BLaER1 treated with 17β-estradiol and CSF1 and Interleukin-3, amounts not matched to agents 10 nM and 100 nM (cell line): ENCODE measurements at regions not wholly inside any gene's neighbourhood (a gene's known extent, or its start where the extent isn't known, plus 50 kb on each side); places are given as distances from the start of the nearest gene placed in this dataset.

Experiments
- H3K27ac ChIP-seq, 11 experiments: shearing (Covaris generic); formaldehyde crosslinking; 2 replicates each; pipeline ENCODE4 v1.8.1; 2022
- H3K27me3 ChIP-seq, 11 experiments: shearing (Covaris generic); formaldehyde crosslinking; 2 replicates each; pipeline ENCODE4 v1.8.1; 2022
- H3K36me3 ChIP-seq, 11 experiments: shearing (Covaris generic); formaldehyde crosslinking; 2 replicates each; pipeline ENCODE4 v1.8.1; 2022
- H3K4me1 ChIP-seq, 10 experiments: shearing (Covaris generic); formaldehyde crosslinking; 2 replicates each; pipeline ENCODE4 v1.8.1; 2022
- H3K4me2 ChIP-seq, 11 experiments: shearing (Covaris generic); formaldehyde crosslinking; 2 replicates each; pipeline ENCODE4 v1.8.1; 2022
- H3K4me3 ChIP-seq, 10 experiments: shearing (Covaris generic); formaldehyde crosslinking; 2 replicates each; pipeline ENCODE4 v1.8.1; 2022
- H3K9ac ChIP-seq, 11 experiments: shearing (Covaris generic); formaldehyde crosslinking; 2 replicates each; pipeline ENCODE4 v1.8.1; 2022
- H3K9me3 ChIP-seq, 11 experiments: shearing (Covaris generic); formaldehyde crosslinking; replicated peaks in 1 of 11; 2 replicates each; pipeline ENCODE4 v1.8.1; 2022
- H4K20me1 ChIP-seq, 11 experiments: shearing (Covaris generic); formaldehyde crosslinking; 2 replicates each; pipeline ENCODE4 v1.8.1; 2022
- Cebpa-rat ChIP-seq, 11 experiments: shearing (Covaris generic); IDR thresholded peaks; 2 replicates each; pipeline ENCODE4 v1.8.1; 2022

DNA sequence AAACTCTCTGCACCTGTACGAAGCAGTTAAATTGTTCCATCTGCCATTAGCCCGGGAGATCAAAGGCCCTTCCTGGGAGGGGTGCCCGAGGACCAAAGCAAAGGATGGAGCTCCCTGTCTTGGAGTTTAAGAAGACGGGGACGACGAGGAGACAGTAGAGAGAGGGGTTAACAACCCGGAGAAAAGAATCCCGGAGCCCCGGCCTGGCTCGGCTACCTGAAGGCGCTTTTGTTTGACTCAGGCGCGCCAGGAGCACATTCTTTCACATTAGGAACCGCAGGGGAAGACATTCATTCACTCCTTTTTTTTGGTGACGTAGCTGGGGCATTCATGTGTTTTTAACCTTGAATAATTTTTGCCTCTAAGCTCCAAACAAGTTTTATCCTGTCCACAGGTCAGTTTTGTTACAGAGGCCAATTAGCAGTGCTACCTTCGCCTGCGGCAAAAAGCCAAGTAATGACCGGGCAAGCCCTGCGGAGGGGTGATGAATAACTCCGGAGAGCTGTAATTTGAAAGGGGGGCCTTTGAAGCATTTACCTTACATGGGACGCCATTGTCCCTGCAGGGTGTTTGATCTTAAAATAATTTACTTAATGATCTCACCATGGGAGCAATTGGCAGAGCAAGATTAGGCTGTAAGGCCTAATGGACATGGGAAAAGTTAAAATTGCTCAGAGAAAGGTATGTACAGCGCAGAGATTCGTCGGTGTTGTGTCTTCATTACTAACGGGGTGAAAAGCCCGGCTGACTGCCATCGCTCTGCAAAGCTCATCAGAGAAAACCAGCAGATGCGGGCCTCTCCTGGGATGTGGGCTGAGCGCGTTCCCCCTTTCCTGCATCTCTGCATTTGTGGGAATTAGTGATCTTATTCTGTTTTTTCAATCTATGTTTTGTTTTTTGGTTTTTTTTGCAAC lies 258.0 kb upstream of the SP4 start:
- no peak overlapping the region for H3K4me2 ChIP-seq
- no peaks in the 10 kb centered on the region for H3K27me3 ChIP-seq
- no peak overlapping the region for H3K9ac ChIP-seq
- H4K20me1 ChIP-seq = no peaks in the 10 kb centered on the region
- H3K27ac ChIP-seq = no peak overlapping the region
- H3K9me3 ChIP-seq = peaks cover 0 to 7% (median 0%) of the 10 kb centered on the region in 11 experiments; a peak in 4 of 22 replicates
- no peaks in the 10 kb centered on the region for H3K4me1 ChIP-seq
- no peaks in the 10 kb centered on the region for H3K36me3 ChIP-seq
- no peak for TF ChIP-seq Cebpa-rat (IDR thresholded peaks at IDR 0.05)
- H3K4me3 ChIP-seq = no peak overlapping the region

DNA sequence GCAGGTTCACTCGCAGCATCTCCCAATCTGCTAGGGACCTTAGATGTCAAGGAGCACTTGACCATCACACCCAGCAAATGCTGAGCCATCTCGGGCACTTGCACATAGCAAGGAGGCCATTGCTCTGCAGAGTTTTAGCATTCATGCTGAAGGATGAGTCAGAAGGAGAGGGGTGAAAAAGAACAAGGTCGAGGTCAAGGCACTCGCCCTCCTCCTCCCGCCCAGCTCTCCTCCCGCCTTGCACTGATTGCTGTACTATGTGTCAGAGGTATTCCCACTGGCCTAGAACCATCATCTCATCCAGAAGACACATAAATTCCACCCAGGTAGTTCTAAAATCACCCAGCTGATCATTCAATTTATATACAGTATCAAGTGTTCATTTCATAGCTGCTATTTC lies 255.1 kb upstream of the SP4 start:
- no peak overlapping the region for H3K4me2 ChIP-seq
- no peaks in the 10 kb centered on the region for H3K4me1 ChIP-seq
- H3K36me3 ChIP-seq = no peaks in the 10 kb centered on the region
- no peak overlapping the region for H3K4me3 ChIP-seq
- H4K20me1 ChIP-seq = no peaks in the 10 kb centered on the region
- no peaks in the 10 kb centered on the region for H3K9me3 ChIP-seq
- no peak for TF ChIP-seq Cebpa-rat (IDR thresholded peaks at IDR 0.05)
- H3K27me3 ChIP-seq = no peaks in the 10 kb centered on the region
- no peak overlapping the region for H3K27ac ChIP-seq
- H3K9ac ChIP-seq = no peak overlapping the region

DNA sequence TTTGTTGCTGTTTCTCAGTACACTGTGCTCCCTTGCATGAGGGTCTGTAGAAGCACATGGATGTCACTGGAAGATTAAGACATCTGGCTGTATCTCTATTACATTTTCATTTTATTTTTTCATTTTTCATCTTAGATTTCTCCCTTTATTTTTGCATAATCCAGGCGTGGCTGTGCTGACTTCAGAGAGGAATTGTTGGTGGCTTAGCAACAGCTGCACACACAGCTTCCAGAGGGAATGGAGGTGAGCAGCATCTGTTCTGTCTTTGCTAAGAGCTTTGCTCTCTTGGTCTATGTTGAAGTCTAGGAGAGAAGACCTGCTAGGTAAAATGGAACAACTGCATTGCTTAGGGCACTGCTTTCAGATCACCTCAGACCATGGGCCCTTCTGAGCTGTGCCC lies 254.4 kb upstream of the SP4 start:
- TF ChIP-seq Cebpa-rat (IDR thresholded peaks at IDR 0.05) = no peak
- no peaks in the 10 kb centered on the region for H4K20me1 ChIP-seq
- no peak overlapping the region for H3K4me2 ChIP-seq
- no peak overlapping the region for H3K27ac ChIP-seq
- H3K9ac ChIP-seq = no peak overlapping the region
- H3K4me1 ChIP-seq = no peaks in the 10 kb centered on the region
- no peaks in the 10 kb centered on the region for H3K27me3 ChIP-seq
- no peaks in the 10 kb centered on the region for H3K9me3 ChIP-seq
- no peaks in the 10 kb centered on the region for H3K36me3 ChIP-seq
- H3K4me3 ChIP-seq = no peak overlapping the region

DNA sequence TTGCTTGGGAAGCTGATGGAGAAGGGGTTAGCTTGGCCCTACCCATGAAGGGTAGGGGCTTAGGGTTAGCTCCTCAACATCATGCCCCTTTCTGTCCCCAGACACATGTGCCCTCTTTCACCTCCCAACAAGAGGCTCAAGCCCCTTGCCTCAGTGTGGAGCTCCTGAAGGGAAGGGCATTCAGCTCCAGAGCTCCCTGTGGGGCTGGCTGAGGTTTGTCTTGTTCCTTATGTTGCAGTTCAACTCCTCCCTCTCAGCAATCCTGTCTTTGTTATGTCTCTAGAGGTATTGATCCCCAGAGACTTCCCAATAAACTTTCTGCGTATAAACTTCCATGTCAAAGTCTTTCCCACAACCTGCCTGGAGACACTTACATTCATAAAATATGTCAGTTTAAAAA lies 252.2 kb upstream of the SP4 start:
- H3K4me2 ChIP-seq = no peak overlapping the region
- H3K36me3 ChIP-seq = no peaks in the 10 kb centered on the region
- H3K9ac ChIP-seq = no peak overlapping the region
- no peaks in the 10 kb centered on the region for H3K9me3 ChIP-seq
- no peaks in the 10 kb centered on the region for H3K27me3 ChIP-seq
- no peaks in the 10 kb centered on the region for H3K4me1 ChIP-seq
- H3K4me3 ChIP-seq = no peak overlapping the region
- no peak overlapping the region for H3K27ac ChIP-seq
- H4K20me1 ChIP-seq = no peaks in the 10 kb centered on the region
- TF ChIP-seq Cebpa-rat (IDR thresholded peaks at IDR 0.05) = no peak

DNA sequence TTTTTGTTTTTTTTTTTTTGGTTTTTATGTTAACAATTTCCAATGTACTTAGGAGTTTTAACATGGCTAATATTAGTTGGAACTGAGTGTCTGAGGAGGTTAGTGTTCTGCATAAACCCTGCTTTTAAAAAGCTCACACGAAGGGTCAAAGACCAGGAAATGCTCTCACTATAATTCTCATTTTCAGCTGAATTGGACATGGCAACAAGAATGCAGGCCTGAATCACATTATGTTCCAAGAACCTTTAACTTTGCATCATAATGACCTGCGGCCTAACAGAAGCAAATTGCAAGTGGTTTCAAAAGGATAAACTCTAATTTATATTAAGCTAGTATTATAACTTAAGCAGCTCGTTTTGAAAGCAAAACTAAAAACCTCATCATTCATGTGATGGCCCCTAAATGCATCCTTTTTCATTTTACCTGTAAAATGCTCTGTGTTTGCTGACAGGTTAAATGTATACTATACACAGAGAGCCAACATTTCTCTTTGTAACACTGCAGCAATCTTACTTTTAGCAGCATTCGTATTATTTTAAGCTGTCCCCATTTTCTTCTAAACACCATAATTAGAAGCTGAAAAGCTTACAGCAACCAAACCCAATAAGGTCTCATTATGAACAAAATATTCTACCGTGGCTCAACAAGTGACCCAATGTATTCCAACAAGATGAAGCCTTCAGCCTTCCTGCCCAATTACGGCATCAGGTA lies 242.8 kb upstream of the SP4 start:
- no peaks in the 10 kb centered on the region for H3K36me3 ChIP-seq
- no peak overlapping the region for H3K4me2 ChIP-seq
- TF ChIP-seq Cebpa-rat (IDR thresholded peaks at IDR 0.05) = no peak
- peaks cover 0 to 8% (median 0%) of the 10 kb centered on the region in 11 experiments; a peak in 1 of 22 replicates for H3K9me3 ChIP-seq
- no peak overlapping the region for H3K9ac ChIP-seq
- H4K20me1 ChIP-seq = no peaks in the 10 kb centered on the region
- no peaks in the 10 kb centered on the region for H3K27me3 ChIP-seq
- H3K4me1 ChIP-seq = no peaks in the 10 kb centered on the region
- no peak overlapping the region for H3K27ac ChIP-seq
- no peak overlapping the region for H3K4me3 ChIP-seq

DNA sequence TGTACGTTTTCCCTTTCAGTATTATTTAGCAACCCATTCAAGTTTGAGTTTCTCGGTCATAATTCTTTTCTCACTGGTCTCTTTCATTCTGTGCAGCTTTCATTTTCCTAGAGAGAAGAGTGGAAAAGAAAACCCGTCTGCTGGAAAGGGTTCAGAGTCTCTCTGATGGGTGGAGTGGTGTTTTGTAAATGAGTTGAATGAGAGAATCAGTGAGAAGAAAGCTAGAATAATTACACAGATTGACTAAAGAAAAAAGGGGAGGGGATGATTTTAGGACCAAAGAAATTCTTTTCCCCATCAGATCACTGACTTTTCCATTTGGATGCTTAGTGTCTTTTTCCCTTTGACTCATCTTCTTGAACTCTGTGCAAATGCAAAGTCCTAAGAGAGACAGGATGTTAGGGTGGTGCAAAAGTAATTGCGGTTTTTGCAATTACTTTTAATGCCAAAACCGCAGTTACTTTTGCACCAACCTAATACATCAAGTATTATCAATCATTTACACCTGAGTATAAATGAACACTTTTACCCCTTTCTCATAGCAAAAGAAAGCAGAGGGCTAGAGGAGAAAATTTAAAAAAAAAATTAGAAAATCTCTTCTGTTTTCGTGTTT lies 242.1 kb upstream of the SP4 start:
- no peaks in the 10 kb centered on the region for H4K20me1 ChIP-seq
- H3K9me3 ChIP-seq = peaks cover 0 to 8% (median 0%) of the 10 kb centered on the region in 11 experiments; a peak in 1 of 22 replicates
- no peak overlapping the region for H3K4me2 ChIP-seq
- H3K9ac ChIP-seq = no peak overlapping the region
- no peaks in the 10 kb centered on the region for H3K27me3 ChIP-seq
- TF ChIP-seq Cebpa-rat (IDR thresholded peaks at IDR 0.05) = no peak
- no peaks in the 10 kb centered on the region for H3K4me1 ChIP-seq
- no peaks in the 10 kb centered on the region for H3K36me3 ChIP-seq
- no peak overlapping the region for H3K4me3 ChIP-seq
- H3K27ac ChIP-seq = no peak overlapping the region

DNA sequence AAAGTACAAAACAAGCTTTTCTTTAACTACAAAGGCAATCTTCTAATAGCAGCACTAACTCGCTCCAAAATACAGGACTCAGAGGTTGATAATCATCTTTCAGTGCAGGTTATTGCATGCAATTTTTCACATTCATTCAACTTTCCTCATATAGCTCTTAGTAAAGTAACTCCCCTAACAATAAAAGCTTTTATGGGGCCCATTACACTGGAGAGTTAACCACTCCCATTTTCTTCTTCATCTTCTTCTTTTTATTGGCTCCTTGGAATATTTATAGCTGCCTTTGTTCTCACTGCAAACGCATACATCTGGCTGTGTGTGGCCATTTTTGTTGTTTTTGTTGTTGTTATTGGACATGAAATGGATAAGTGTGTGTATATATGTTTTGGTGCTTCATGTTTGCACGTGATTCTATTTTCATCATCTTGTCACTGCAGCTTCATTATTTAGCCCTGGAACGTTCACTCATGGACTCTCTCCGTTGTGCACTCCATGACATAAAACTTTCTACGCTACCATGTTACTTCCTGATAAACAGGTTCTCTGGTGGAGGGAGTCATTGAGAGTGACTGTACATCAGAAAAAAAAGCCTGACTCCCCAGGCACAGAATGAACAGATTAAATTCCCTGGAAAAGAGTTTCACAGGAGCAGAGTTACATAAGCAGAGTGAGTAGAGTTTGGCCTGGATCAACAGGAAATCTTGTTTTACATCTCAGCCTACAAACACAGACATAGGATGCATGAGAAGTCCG lies 236.4 kb upstream of the SP4 start:
- Histone ChIP-seq H3K27me3 (no peaks in the 10 kb centered on the region), H3K36me3 (no peaks in the 10 kb centered on the region), H4K20me1 (no peaks in the 10 kb centered on the region), H3K9ac (no peak overlapping the region), H3K4me1 (peaks cover 0 to 8% (median 2%) of the 10 kb centered on the region in 10 experiments; a peak in 4 of 20 replicates), H3K4me3 (no peak overlapping the region), H3K9me3 (0 out of 22 replicates have a peak, but pooled peaks cover 0 to 3% (median 0%) of the 10 kb centered on the region in 11 experiments), H3K4me2 (no peak overlapping the region), H3K27ac (no peak overlapping the region)
- TF ChIP-seq Cebpa-rat (IDR thresholded peaks at IDR 0.05) = no peak

DNA sequence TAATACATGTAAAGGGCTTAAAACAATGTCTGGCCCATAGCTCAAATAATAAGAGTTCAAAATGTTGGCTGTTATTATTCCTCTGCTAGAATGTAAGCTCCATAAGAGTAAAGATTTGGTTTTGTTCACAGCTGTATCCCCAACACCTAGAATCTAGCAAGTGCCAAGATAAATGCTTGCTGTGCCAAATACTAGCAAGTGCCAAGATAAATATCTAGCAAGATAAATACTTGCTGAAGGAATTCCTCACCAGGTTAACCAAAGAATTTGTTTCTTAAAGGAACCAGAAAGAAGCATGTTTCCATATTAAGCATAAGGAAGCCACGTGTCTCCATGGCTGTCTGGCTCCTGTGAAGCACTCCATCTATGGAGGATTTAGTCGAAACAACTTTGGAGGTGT lies 235.2 kb upstream of the SP4 start:
- H3K9me3 ChIP-seq = 0 out of 22 replicates have a peak, but pooled peaks cover 0 to 5% (median 0%) of the 10 kb centered on the region in 11 experiments
- no peak overlapping the region for H3K4me2 ChIP-seq
- no peak overlapping the region for H3K4me3 ChIP-seq
- H4K20me1 ChIP-seq = no peaks in the 10 kb centered on the region
- H3K9ac ChIP-seq = no peak overlapping the region
- no peaks in the 10 kb centered on the region for H3K27me3 ChIP-seq
- H3K27ac ChIP-seq = no peak overlapping the region
- H3K4me1 ChIP-seq = peaks cover 0 to 8% (median 2%) of the 10 kb centered on the region in 10 experiments; a peak in 4 of 20 replicates
- H3K36me3 ChIP-seq = no peaks in the 10 kb centered on the region
- no peak for TF ChIP-seq Cebpa-rat (IDR thresholded peaks at IDR 0.05)

DNA sequence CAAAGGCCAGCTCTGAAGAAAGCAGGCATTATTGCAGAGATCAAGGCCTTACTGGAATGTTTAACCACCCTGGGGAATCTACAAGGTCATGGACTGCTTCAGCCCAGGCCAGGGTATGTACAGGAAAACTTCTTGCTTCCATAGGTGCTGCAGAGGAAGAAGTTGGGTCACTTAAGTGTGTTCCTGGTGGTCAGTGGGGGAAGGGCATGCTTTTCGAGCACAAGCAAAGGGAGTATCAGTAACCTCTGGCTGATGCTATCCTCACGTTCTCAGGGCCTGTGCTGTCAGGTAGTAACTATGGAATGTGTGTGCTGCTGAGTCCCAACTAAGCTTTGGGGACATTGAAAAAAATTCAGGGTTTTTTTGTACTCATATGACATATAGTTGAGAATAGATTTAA lies 234.0 kb upstream of the SP4 start:
- Histone ChIP-seq H3K4me3 (no peak overlapping the region), H3K27me3 (no peaks in the 10 kb centered on the region), H3K9ac (no peak overlapping the region), H4K20me1 (no peaks in the 10 kb centered on the region), H3K4me1 (peaks cover 0 to 8% (median 2%) of the 10 kb centered on the region in 10 experiments; a peak in 4 of 20 replicates), H3K36me3 (no peaks in the 10 kb centered on the region), H3K27ac (no peak overlapping the region), H3K4me2 (no peak overlapping the region), H3K9me3 (0 out of 22 replicates have a peak, but pooled peaks cover 0 to 5% (median 0%) of the 10 kb centered on the region in 11 experiments)
- TF ChIP-seq Cebpa-rat (IDR thresholded peaks at IDR 0.05) = no peak
